GM10248 (cell line): ENCODE measurements at regions not wholly inside any gene's neighbourhood (a gene's known extent, or its start where the extent isn't known, plus 50 kb on each side); places are given as distances from the start of the nearest gene placed in this dataset.

Experiments
- CTCF ChIA-PET: fragments of 300-600 bp; sonication (Branson Sonifier 250); formaldehyde crosslinking; extraction: SDS; loops from one replicate; lab custom pipeline; 2021; ENCODE audit warnings: antibody characterized with exemption; lab: Yijun Ruan, JAX
- POLR2A ChIA-PET: fragments of 350-650 bp; sonication (Branson Sonifier 250); formaldehyde crosslinking; extraction: SDS; loops from one replicate; lab custom pipeline; 2020; ENCODE audit warnings: antibody characterized with exemption; lab: Yijun Ruan, JAX
- DNase-seq: peaks from one replicate; pipeline ENCODE4 v3.0.0; 2012; ENCODE audit errors: extremely low spot score
- CTCF ChIP-seq: IDR thresholded peaks from 2 replicates; pipeline ENCODE4 v1.5.1; 2012; ENCODE audit warnings: mild to moderate bottlenecking, low read depth; ENCODE audit errors: extremely low read depth, missing control alignments, control extremely low read depth

- CTCF ChIA-PET = interaction anchor here (1.4 kb wide), 1 partner anchor 19 kb away, joined by 3 read pairs; no protein-coding TSS in a partner anchor
- no peak for DNase-seq
- TF ChIP-seq CTCF = no peak
Measured at GRCh38 chr13:72448082-72448481, 279.3 kb downstream of the MZT1 start.

GRCh38 chr13:72444999-72445398 lies 282.4 kb downstream of the MZT1 start:
- TF ChIP-seq CTCF = no peak
- no peak for DNase-seq
- CTCF ChIA-PET = interaction anchor here (1.0 to 1.2 kb wide), 3 partner anchors 9 to 16 kb away, joined by 3 read pairs; no protein-coding TSS in a partner anchor
- POLR2A ChIA-PET = no interaction called here

More at GRCh38 chr13:72448082-72448481, 279.3 kb downstream of the MZT1 start:
- POLR2A ChIA-PET = no interaction called here

GRCh38 chr13:72437458-72437857 lies 290.0 kb downstream of the MZT1 start:
- POLR2A ChIA-PET = no interaction called here
- no peak for DNase-seq
- no peak for TF ChIP-seq CTCF
- CTCF ChIA-PET = no interaction called here

GRCh38 chr13:72435251-72435650 lies 292.2 kb downstream of the MZT1 start:
- DNase-seq = no peak
- ChIA-PET POLR2A (no interaction called here), CTCF (no interaction called here)
- no peak for TF ChIP-seq CTCF

- CTCF ChIA-PET = interaction anchor here (1.0 kb wide), 2 partner anchors 11 to 13 kb away, joined by 3 read pairs; no protein-coding TSS in a partner anchor
- no peak for TF ChIP-seq CTCF
Measured at GRCh38 chr13:72431981-72432682, 295.3 kb downstream of the MZT1 start.

GRCh38 chr13:72430923-72431322 lies 296.5 kb downstream of the MZT1 start:
- no peak for TF ChIP-seq CTCF
- ChIA-PET CTCF (no interaction called here), POLR2A (no interaction called here)
- DNase-seq = no peak

More at GRCh38 chr13:72431981-72432682, 295.3 kb downstream of the MZT1 start:
- DNase-seq = no peak
- POLR2A ChIA-PET = no interaction called here
